IPS-NIHi11 (cell line): ENCODE measurements at regions not wholly inside any gene's neighbourhood (a gene's known extent, or its start where the extent isn't known, plus 50 kb on each side); places are given as distances from the start of the nearest gene placed in this dataset.

ENCODE experiments used
- DNase-seq: peaks from one replicate; pipeline ENCODE4 v3.0.0; 2012; ENCODE audit warnings: mixed read lengths, low spot score

DNA sequence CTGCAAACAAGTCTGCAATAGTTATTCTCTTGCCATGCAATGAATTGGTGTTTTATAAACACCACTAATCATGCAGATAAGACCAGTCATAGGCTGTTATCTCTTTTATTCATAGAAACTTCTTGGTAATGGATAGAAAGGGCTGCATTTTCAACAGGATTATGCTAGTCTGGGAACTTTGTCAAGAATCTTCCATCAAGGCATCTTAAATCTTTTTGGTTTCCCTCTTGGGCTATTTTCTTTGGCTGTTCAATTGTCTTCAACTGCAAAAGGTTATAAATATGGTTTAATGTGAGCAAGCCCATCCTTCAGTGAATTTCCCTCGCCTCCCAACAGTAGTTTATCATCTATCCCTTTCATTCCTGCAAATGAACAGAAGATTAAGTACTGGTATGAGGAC is 59.0 kb upstream of the MINAR1 start:
- DNase-seq = no peak

DNA sequence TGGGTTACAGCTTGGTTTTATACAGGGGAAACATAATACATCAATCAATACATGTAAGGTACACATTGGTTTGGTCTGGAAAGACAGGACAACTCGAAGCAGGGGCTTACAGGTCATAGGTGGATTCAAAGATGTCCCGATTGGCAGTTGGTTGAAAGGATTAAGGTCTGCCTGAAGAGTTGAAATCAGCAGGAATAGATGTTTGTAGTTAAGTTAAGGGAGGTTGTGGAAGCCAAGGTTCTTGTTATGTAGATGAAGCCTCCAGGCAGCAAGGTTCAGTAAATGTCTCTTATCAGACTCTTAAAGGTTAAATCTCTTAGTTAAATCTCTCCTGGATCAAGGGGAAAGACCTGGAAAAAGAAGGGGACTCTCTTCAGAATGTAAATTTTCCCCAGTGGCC is 58.4 kb upstream of the MINAR1 start:
- peak; percentile 18 for DNase-seq

DNA sequence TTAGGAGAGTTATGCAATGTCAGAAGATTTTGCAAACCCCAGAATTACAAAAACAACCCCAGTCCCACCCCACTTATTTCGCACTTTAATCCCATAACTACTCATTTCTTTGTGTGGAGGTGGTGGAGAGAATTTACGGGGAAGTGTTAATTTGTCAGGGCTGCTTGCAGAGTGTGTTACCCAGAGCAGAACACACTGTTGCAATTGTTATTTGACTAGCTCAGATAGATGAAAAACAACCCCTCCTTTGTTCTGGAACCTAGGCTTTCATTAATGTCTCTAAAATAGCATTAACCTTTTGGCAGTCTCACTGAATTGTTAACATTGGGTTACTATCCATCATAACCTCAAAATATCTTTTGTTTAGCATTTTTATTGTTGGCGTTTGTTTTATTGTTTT is 55.8 kb upstream of the MINAR1 start:
- DNase-seq = no peak

DNA sequence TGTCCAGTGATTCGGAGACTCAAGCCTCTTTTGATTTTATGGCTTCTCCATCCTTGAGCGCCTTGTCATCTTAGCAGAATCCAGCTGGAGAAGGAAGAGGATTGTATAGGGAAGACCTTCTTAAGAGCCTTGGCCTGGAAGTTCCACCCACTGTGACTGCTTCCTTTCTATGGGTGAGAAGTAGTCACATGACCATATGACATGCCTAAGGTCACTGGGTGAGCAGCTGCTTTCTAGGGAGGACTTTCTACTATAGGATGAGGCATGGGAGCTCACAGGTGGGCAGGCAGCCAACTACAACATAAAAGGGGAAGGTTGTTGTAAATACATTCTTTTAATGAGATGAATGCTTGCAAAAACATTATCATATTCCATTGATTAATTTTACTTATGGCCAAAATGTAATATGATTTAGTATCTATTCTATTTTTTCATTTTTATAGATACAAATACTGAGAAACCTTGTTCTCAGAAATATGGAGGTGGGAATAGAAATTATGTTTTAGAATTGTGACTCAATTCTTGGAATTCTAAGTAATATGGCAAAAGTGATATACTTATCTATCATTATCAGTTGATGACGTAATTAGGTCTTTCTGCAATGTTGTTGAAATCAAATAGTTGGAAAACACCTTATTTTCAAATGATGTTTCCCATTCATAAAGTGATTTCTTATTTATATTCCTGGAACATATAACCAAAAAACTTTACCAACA is 53.6 kb upstream of the MINAR1 start:
- DNase-seq = no peak

DNA sequence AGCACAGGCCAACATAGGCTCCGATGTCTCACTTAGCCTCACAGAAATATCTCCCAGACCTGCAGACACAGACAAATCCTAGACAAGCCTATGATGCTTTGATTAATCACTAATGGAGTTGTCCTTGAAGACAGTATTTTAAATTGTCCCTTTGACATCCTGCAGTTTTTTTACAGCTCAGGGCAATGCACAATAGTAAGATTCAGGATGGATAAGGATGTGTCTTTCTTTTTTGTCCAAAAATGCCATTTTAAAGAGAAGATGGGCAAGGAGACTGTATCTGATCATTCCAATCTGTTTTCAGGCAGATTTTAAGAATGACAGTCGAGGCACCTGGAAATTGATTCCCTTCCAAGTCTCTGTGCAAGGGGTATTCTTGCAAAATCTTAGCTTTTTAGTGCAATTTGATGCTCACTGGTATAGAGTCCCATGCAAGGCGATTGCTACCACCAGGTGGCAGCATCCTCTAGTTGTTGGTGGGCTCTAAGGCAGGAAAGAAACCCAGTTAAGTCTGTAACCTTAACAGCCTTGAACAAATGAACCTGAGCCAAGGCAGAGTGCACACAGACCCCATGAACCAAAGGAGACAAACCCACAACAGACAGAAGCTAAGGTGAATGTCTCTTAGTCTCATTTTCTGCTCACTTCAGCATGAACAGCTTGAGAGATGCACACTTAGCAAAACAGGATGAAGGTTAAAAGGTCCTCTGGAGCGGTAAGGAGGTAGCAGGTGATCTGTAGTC is 51.2 kb upstream of the MINAR1 start:
- peak; percentile 79 for DNase-seq

DNA sequence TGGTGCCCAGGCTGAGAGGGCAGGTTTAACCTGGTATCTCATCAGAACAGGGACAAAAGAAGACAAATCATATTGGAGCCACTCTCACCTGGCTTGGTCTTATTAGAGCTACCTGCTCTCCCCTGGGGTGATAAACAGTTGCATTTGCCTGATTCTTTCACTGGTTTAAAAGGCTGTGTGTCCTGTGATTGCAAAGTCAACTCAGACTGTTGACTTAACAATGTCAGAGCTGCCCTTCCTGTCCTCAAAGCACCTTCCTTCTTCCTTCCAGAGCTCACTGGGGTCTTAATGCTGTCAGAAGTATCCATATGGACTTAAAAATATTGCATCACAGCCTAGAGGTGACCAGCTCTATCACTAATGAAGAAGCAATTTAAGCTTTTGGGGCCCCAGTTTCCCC is 50.5 kb upstream of the MINAR1 start:
- no peak for DNase-seq
